Keratinocyte (primary cell): ENCODE measurements at regions not wholly inside any gene's neighbourhood (a gene's known extent, or its start where the extent isn't known, plus 50 kb on each side); places are given as distances from the start of the nearest gene placed in this dataset.

Experiments
- DNase-seq: peaks from one replicate; pipeline ENCODE4 v3.0.0-alpha.2; 2011; ENCODE audit warnings: low read depth, missing footprints, low spot score
- FAIRE-seq: peaks from 2 replicates; lab custom pipeline; 2011; peaks lifted over from hg19 to GRCh38; lab: Jason Lieb, UNC
- H2AFZ ChIP-seq: 2 replicates; pipeline ENCODE4 v1.6.0; 2012; ENCODE audit warnings: low read length, control low read depth, inconsistent platforms; ENCODE audit not compliant: control insufficient read depth
- H3K27ac ChIP-seq: 2 replicates; pipeline ENCODE4 v1.5.1; 2011; ENCODE audit warnings: low read length; ENCODE audit not compliant: control insufficient read depth, insufficient read depth
- H3K27me3 ChIP-seq: 3 replicates; pipeline ENCODE4 v1.6.0; 2011; ENCODE audit warnings: low read length; ENCODE audit not compliant: control insufficient read depth, insufficient read depth; ENCODE audit errors: extremely low read depth
- H3K36me3 ChIP-seq, 2 experiments: 2 replicates in 1 of 2; 3 replicates in 1 of 2; pipeline ENCODE4 v1.5.1; 2011; ENCODE audit warnings: low read length in 2 of 2, mild to moderate bottlenecking in 1 of 2; ENCODE audit not compliant: control insufficient read depth in 2 of 2, insufficient read depth in 2 of 2; ENCODE audit errors: extremely low read depth in 1 of 2
- H3K4me1 ChIP-seq: 3 replicates; pipeline ENCODE4 v1.5.1; 2011; ENCODE audit warnings: low read length; ENCODE audit not compliant: control insufficient read depth, insufficient read depth; ENCODE audit errors: extremely low read depth
- H3K4me2 ChIP-seq: 3 replicates; pipeline ENCODE4 v1.6.0; 2011; ENCODE audit warnings: low read depth, low read length; ENCODE audit not compliant: control insufficient read depth, insufficient read depth; ENCODE audit errors: extremely low read depth
- H3K4me3 ChIP-seq, 3 experiments: fragments of 200-600 bp in 1 of 3; sonication (generic) in 1 of 3; 2 replicates in 2 of 3; 3 replicates in 1 of 3; pipeline ENCODE4 v1.5.1; 2011 to 2016; ENCODE audit warnings: low read length in 3 of 3, mild to moderate bottlenecking in 3 of 3, control low read depth in 2 of 3, inconsistent platforms in 1 of 3, low read depth in 1 of 3, mixed read lengths in 1 of 3, mixed run types in 1 of 3, moderate library complexity in 1 of 3; ENCODE audit not compliant: control insufficient read depth in 2 of 3, insufficient read depth in 2 of 3; ENCODE audit errors: extremely low read depth in 1 of 3
- H3K79me2 ChIP-seq: 2 replicates; pipeline ENCODE4 v1.6.0; 2012; ENCODE audit warnings: low read length; ENCODE audit not compliant: control insufficient read depth, insufficient read depth
- H3K9ac ChIP-seq: 3 replicates; pipeline ENCODE4 v1.6.0; 2011; ENCODE audit warnings: low read length; ENCODE audit not compliant: control insufficient read depth, insufficient read depth; ENCODE audit errors: extremely low read depth
- H3K9me1 ChIP-seq: 3 replicates; pipeline ENCODE4 v1.6.0; 2011; ENCODE audit warnings: low read length; ENCODE audit not compliant: control insufficient read depth, insufficient read depth; ENCODE audit errors: extremely low read depth
- H3K9me3 ChIP-seq: 2 replicates; pipeline ENCODE4 v1.5.1; 2012; ENCODE audit warnings: low read depth, low read length; ENCODE audit not compliant: control insufficient read depth
- H4K20me1 ChIP-seq: 3 replicates; pipeline ENCODE4 v1.6.0; 2011; ENCODE audit warnings: low read length; ENCODE audit not compliant: control insufficient read depth, insufficient read depth; ENCODE audit errors: extremely low read depth
- EZH2 ChIP-seq: IDR thresholded peaks from one replicate; pipeline ENCODE4 v1.6.1; 2012; ENCODE audit warnings: inconsistent platforms, mild to moderate bottlenecking, low read length, moderate library complexity
- dilution Hi-C: fragments of 300-500 bp; cut with MboI; formaldehyde crosslinking; loops from one replicate; pipeline ENCODE4 v1.7.0; 2020; ENCODE audit warnings: low sequenced_read_pairs; ENCODE audit not compliant: extremely low pct_ligation_motif_present
- TF ChIP-seq, protein P1 (sequence below), 3 experiments: IDR thresholded peaks in 1 of 3; conservative IDR thresholded peaks in 1 of 3; optimal IDR thresholded peaks in 1 of 3; 2 replicates in 2 of 3; 3 replicates in 1 of 3; pipeline versions ENCODE3 to v1.5.1; 2011; ENCODE audit warnings: low read length in 3 of 3, mild to moderate bottlenecking in 3 of 3, moderate library complexity in 2 of 3, control low read depth in 1 of 3, inconsistent platforms in 1 of 3; ENCODE audit not compliant: insufficient read depth in 2 of 3; ENCODE audit errors: extremely low read depth in 1 of 3

DNA sequence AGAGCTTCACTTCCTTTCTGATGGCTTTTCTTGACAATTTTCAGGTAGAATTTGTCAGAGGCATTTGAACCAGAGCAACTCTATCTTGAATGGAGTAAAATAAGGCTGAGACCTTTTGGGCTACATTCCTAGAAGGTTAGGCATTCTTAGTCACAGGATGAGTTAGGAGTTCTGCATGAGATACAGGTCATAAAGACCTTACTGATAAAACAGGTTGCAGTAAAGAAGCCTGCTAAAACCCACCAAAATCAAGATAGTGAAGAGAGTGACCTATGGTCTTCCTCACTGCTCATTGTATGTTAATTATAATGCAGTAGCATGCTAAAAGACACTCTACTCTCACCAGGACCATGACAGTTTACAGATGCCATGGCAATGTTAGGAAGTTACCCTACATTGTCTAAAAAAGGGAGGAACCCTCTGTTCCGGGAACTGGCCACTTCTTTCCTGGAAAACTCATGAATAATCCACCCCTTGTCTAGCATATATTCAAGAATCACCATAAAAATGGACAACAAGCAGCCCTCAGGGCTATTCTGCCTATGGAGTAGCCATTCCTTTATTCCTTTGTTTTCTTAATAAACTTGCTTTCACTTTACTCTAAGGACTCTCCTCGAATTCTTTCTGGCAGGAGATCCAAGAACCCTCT, 1519.7 kb upstream of the TENM4 start:
- H4K20me1 ChIP-seq: no peaks in the 10 kb centered on the region
- H3K9me1 ChIP-seq: no peaks in the 10 kb centered on the region
- no peaks in the 10 kb centered on the region for H3K27me3 ChIP-seq
- H3K4me3 ChIP-seq: no peak overlapping the region
- H3K27ac ChIP-seq: no peak overlapping the region
- no peak overlapping the region for H2AFZ ChIP-seq
- no peaks in the 10 kb centered on the region for H3K79me2 ChIP-seq
- no peak overlapping the region for H3K4me2 ChIP-seq
- dilution Hi-C loops: no loop called here
- no peaks in the 10 kb centered on the region for H3K9me3 ChIP-seq
- TF ChIP-seq, protein P1, sequence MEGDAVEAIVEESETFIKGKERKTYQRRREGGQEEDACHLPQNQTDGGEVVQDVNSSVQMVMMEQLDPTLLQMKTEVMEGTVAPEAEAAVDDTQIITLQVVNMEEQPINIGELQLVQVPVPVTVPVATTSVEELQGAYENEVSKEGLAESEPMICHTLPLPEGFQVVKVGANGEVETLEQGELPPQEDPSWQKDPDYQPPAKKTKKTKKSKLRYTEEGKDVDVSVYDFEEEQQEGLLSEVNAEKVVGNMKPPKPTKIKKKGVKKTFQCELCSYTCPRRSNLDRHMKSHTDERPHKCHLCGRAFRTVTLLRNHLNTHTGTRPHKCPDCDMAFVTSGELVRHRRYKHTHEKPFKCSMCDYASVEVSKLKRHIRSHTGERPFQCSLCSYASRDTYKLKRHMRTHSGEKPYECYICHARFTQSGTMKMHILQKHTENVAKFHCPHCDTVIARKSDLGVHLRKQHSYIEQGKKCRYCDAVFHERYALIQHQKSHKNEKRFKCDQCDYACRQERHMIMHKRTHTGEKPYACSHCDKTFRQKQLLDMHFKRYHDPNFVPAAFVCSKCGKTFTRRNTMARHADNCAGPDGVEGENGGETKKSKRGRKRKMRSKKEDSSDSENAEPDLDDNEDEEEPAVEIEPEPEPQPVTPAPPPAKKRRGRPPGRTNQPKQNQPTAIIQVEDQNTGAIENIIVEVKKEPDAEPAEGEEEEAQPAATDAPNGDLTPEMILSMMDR (optimal IDR thresholded peaks at IDR 0.05 in 1 of 3, IDR thresholded peaks at IDR 0.05 in 1 of 3, conservative IDR thresholded peaks at IDR 0.05 in 1 of 3; ENCODE audit: extremely low read depth in 1 of 3, insufficient read depth in 2 of 3, low read length in 3 of 3): no peak
- TF ChIP-seq EZH2: no peak
- no peaks in the 10 kb centered on the region for H3K4me1 ChIP-seq
- H3K9ac ChIP-seq: no peak overlapping the region
- H3K36me3 ChIP-seq: no peaks in the 10 kb centered on the region
- no peak for DNase-seq
- peak; percentile 44 for FAIRE-seq

DNA sequence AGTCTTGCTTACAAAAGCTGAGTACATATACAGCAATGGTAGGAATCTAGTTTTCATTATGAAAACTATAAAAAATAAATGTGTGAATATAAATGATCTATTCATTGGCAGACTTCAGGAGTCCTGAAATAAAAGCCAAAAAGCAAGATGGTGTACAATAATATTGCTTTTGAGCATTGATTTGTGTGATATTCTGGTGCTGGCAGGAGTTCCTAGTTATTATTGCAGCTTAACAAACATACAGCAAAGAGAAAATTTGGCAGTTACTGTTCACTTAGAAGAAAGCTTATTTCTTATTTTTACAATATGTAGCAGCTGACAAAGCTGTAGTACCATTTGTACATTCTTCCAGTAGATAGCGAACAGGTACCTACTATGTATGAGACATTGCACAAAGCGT, 1518.9 kb upstream of the TENM4 start:
- Histone ChIP-seq H3K9me1 (no peaks in the 10 kb centered on the region), H3K9ac (no peak overlapping the region), H2AFZ (no peak overlapping the region), H3K4me3 (no peak overlapping the region), H3K79me2 (no peaks in the 10 kb centered on the region), H3K9me3 (no peaks in the 10 kb centered on the region), H3K4me1 (no peaks in the 10 kb centered on the region), H3K27me3 (no peaks in the 10 kb centered on the region), H3K36me3 (no peaks in the 10 kb centered on the region), H4K20me1 (no peaks in the 10 kb centered on the region), H3K4me2 (no peak overlapping the region), H3K27ac (no peak overlapping the region)
- dilution Hi-C loops: no loop called here
- TF ChIP-seq, protein P1 (optimal IDR thresholded peaks at IDR 0.05 in 1 of 3, IDR thresholded peaks at IDR 0.05 in 1 of 3, conservative IDR thresholded peaks at IDR 0.05 in 1 of 3; ENCODE audit: extremely low read depth in 1 of 3, insufficient read depth in 2 of 3, low read length in 3 of 3): no peak
- no peak for TF ChIP-seq EZH2
- no peak for FAIRE-seq
- no peak for DNase-seq
